WTC11 (cell line): ENCODE measurements at regions not wholly inside any gene's neighbourhood (a gene's known extent, or its start where the extent isn't known, plus 50 kb on each side); places are given as distances from the start of the nearest gene placed in this dataset.
"Not testable (repeated sequence)": the region's sequence is repeated elsewhere in the genome, so short reads cannot be mapped to it uniquely, and the experiment has no call there.

Source experiments
- ATAC-seq: fragments of 200-7000 bp; cut with Tn5 transposase; 2 replicates; pipeline ENCODE4 v1.10.0; 2021; ENCODE audit warnings: mild to moderate bottlenecking, moderate library complexity
- CTCF ChIA-PET: fragments of 300-600 bp; sonication (Branson Sonifier 250); formaldehyde crosslinking; loops from one replicate; lab custom pipeline; 2021; ENCODE audit warnings: antibody characterized with exemption; lab: Charles Lee
- POLR2A ChIA-PET: fragments of 350-600 bp; sonication (Branson Sonifier 250); formaldehyde crosslinking; loops from one replicate; lab custom pipeline; 2021; ENCODE audit warnings: antibody characterized with exemption; lab: Charles Lee
- DNase-seq: peaks from one replicate; pipeline ENCODE4 v3.0.0; 2021; ENCODE audit warnings: low spot score
- H3K27ac Mint-ChIP-seq: 2 replicates; pipeline ENCODE4 v1.8.0; 2021; ENCODE audit warnings: mixed read lengths
- H3K27me3 Mint-ChIP-seq: 2 replicates; pipeline ENCODE4 v1.8.0; 2021; ENCODE audit warnings: low read depth, mild to moderate bottlenecking, moderate library complexity, mixed read lengths
- H3K36me3 Mint-ChIP-seq: 2 replicates; pipeline ENCODE4 v1.8.0; 2021; ENCODE audit warnings: mixed read lengths
- H3K4me1 Mint-ChIP-seq: 2 replicates; pipeline ENCODE4 v1.8.0; 2022; ENCODE audit warnings: mixed read lengths
- H3K4me3 Mint-ChIP-seq: 2 replicates; pipeline ENCODE4 v1.8.0; 2021; ENCODE audit warnings: mild to moderate bottlenecking, moderate library complexity, mixed read lengths
- H3K9me3 Mint-ChIP-seq: 2 replicates; pipeline ENCODE4 v1.8.0; 2021; ENCODE audit warnings: mixed read lengths
- AFF4 ChIP-seq: sonication (generic); formaldehyde crosslinking; IDR thresholded peaks from 2 replicates; pipeline ENCODE4 v1.8.1; 2023; ENCODE audit warnings: mild to moderate bottlenecking, missing genetic modification reagents, borderline replicate concordance
- ATF2 ChIP-seq: sonication (generic); formaldehyde crosslinking; IDR thresholded peaks from 2 replicates; pipeline ENCODE4 v1.8.1; 2022; ENCODE audit warnings: low read depth, missing genetic modification reagents, borderline replicate concordance
- CDX4 ChIP-seq: fragments of 250-450 bp; sonication (Bioruptor Pico); IDR thresholded peaks from 2 replicates; pipeline ENCODE4 v1.9.0; 2021; ENCODE audit warnings: moderate library complexity, mild to moderate bottlenecking, inconsistent platforms, borderline replicate concordance
- E2F5 ChIP-seq: sonication (generic); formaldehyde crosslinking; IDR thresholded peaks from 2 replicates; pipeline ENCODE4 v1.8.1; 2022; ENCODE audit warnings: mild to moderate bottlenecking, moderate library complexity, missing genetic modification reagents
- FOXK1 ChIP-seq: sonication (generic); formaldehyde crosslinking; IDR thresholded peaks from 2 replicates; pipeline ENCODE4 v1.8.0; 2022; ENCODE audit warnings: mild to moderate bottlenecking, moderate library complexity, missing genetic modification reagents
- GRHL2 ChIP-seq: fragments of 250-450 bp; sonication (Bioruptor Pico); IDR thresholded peaks from 2 replicates; pipeline ENCODE4 v1.8.0; 2022; ENCODE audit warnings: mild to moderate bottlenecking, moderate library complexity; ENCODE audit not compliant: insufficient replicate concordance, severe bottlenecking
- HMGXB4 ChIP-seq: sonication (generic); formaldehyde crosslinking; IDR thresholded peaks from 2 replicates; pipeline ENCODE4 v1.8.1; 2023; ENCODE audit warnings: mild to moderate bottlenecking, moderate library complexity, missing genetic modification reagents
- JUN ChIP-seq: sonication (generic); formaldehyde crosslinking; IDR thresholded peaks from 2 replicates; pipeline ENCODE4 v1.8.0; 2023; ENCODE audit warnings: mild to moderate bottlenecking, missing genetic modification reagents
- MLX ChIP-seq: sonication (generic); formaldehyde crosslinking; IDR thresholded peaks from 2 replicates; pipeline ENCODE4 v1.8.1; 2023; ENCODE audit warnings: mild to moderate bottlenecking, missing genetic modification reagents, moderate library complexity
- NFE2L1 ChIP-seq: sonication (generic); formaldehyde crosslinking; IDR thresholded peaks from 2 replicates; pipeline ENCODE4 v1.8.1; 2023; ENCODE audit warnings: missing genetic modification reagents
- NR2C2 ChIP-seq: sonication (generic); formaldehyde crosslinking; IDR thresholded peaks from 2 replicates; pipeline ENCODE4 v1.8.0; 2022; ENCODE audit warnings: mild to moderate bottlenecking, missing genetic modification reagents
- NR3C1 ChIP-seq: sonication (generic); formaldehyde crosslinking; conservative IDR thresholded peaks from 2 replicates; pipeline ENCODE4 v1.8.1; 2023; ENCODE audit warnings: low read depth, mild to moderate bottlenecking, missing genetic modification reagents
- OVOL2 ChIP-seq: fragments of 250-450 bp; sonication (Bioruptor Pico); IDR thresholded peaks from 2 replicates; pipeline ENCODE4 v1.9.0; 2021; ENCODE audit warnings: mild to moderate bottlenecking, borderline replicate concordance
- PRRX2 ChIP-seq: fragments of 250-450 bp; sonication (Bioruptor Pico); IDR thresholded peaks from 2 replicates; pipeline ENCODE4 v1.8.0; 2021; ENCODE audit warnings: mild to moderate bottlenecking
- RELA ChIP-seq: sonication (generic); formaldehyde crosslinking; IDR thresholded peaks from 2 replicates; pipeline ENCODE4 v1.8.1; 2022; ENCODE audit warnings: missing genetic modification reagents, mild to moderate bottlenecking, borderline replicate concordance
- SOX15 ChIP-seq: fragments of 250-450 bp; sonication (Bioruptor Pico); IDR thresholded peaks from 2 replicates; pipeline ENCODE4 v1.9.0; 2021; ENCODE audit warnings: mild to moderate bottlenecking
- ZNF263 ChIP-seq: sonication (generic); formaldehyde crosslinking; IDR thresholded peaks from 2 replicates; pipeline ENCODE4 v1.8.1; 2022; ENCODE audit warnings: low read depth, mild to moderate bottlenecking, moderate library complexity, missing genetic modification reagents
- ZNF281 ChIP-seq: sonication (generic); formaldehyde crosslinking; IDR thresholded peaks from 2 replicates; pipeline ENCODE4 v1.8.0; 2023; ENCODE audit warnings: mild to moderate bottlenecking, missing genetic modification reagents
- ZNF512 ChIP-seq: sonication (generic); formaldehyde crosslinking; IDR thresholded peaks from 2 replicates; pipeline ENCODE4 v1.8.1; 2022; ENCODE audit warnings: missing genetic modification reagents, borderline replicate concordance

- TF ChIP-seq ATF2 (CRISPR knock-in tag) (no peak), CDX4 (CRISPR knock-in tag) (no peak), SOX15 (no peak), ZNF281 (CRISPR knock-in tag) (no peak), E2F5 (CRISPR knock-in tag) (no peak), HMGXB4 (CRISPR knock-in tag) (no peak), JUN (CRISPR knock-in tag) (no peak), RELA (CRISPR knock-in tag) (no peak), PRRX2 (no peak), FOXK1 (CRISPR knock-in tag) (no peak), OVOL2 (CRISPR knock-in tag) (no peak), NFE2L1 (no peak)
Observed at GRCh38 chr9:107778661-107779060, 289.1 kb upstream of the KLF4 start (continued).

GRCh38 chr9:107774099-107774498, 284.5 kb upstream of the KLF4 start:
- ATAC-seq, H3K4me1 Mint-ChIP-seq, H3K4me3 Mint-ChIP-seq, H3K27me3 Mint-ChIP-seq, CTCF ChIA-PET, H3K27ac Mint-ChIP-seq, DNase-seq, POLR2A ChIA-PET: not testable (repeated sequence)
- Mint-ChIP-seq H3K36me3 (peaks cover 30% of the 10 kb centered on the region), H3K9me3 (peaks cover 39% of the 10 kb centered on the region)

GRCh38 chr9:107772988-107773387, 283.4 kb upstream of the KLF4 start:
- Mint-ChIP-seq H3K27ac (no peak overlapping the region), H3K9me3 (peaks cover 36% of the 10 kb centered on the region), H3K4me1 (no peaks in the 10 kb centered on the region), H3K4me3 (no peak overlapping the region), H3K27me3 (no peaks in the 10 kb centered on the region), H3K36me3 (peaks cover 28% of the 10 kb centered on the region)
- ATAC-seq (no peak), DNase-seq (no peak)
- CTCF ChIA-PET: no interaction called here
- POLR2A ChIA-PET: no interaction called here
- TF ChIP-seq PRRX2 (no peak), NR3C1 (CRISPR knock-in tag) (no peak), AFF4 (no peak), ZNF512 (CRISPR knock-in tag) (no peak), MLX (CRISPR knock-in tag) (no peak), NR2C2 (CRISPR knock-in tag) (no peak), GRHL2 (CRISPR knock-in tag) (no peak), ZNF263 (CRISPR knock-in tag) (no peak)
